Transverse colon (tissue), 4 donors: ENCODE measurements at regions not wholly inside any gene's neighbourhood (a gene's known extent, or its start where the extent isn't known, plus 50 kb on each side); places are given as distances from the start of the nearest gene placed in this dataset.

Experiments
- DNase-seq: peaks from one replicate; pipeline ENCODE4 v3.0.0-alpha.2; 2019
- H3K27ac ChIP-seq, 4 donors: fragments of 200-600 bp; sonication (generic); 2 replicates each; pipeline ENCODE4 v1.5.1; 2016 to 2018; ENCODE audit warnings: inconsistent platforms in 4 of 4
- H3K27me3 ChIP-seq: fragments of 200-600 bp; sonication (generic); 2 replicates; pipeline ENCODE4 v1.5.1; 2017; ENCODE audit warnings: inconsistent platforms
- H3K36me3 ChIP-seq, 4 donors: fragments of 200-600 bp; sonication (generic); 2 replicates each; pipeline ENCODE4 v1.5.1; 2017 to 2019; ENCODE audit warnings: inconsistent platforms in 4 of 4
- H3K4me1 ChIP-seq, 4 donors: fragments of 200-600 bp; sonication (generic); 2 replicates each; pipeline ENCODE4 v1.5.1; 2017 to 2020; ENCODE audit warnings: inconsistent platforms in 4 of 4
- H3K4me3 ChIP-seq, 4 donors: fragments of 200-600 bp; sonication (generic); 1 replicate in 1 of 4; 2 replicates in 3 of 4; pipeline versions ENCODE4 v1.5.1 to v1.6.1; 2017 to 2019; ENCODE audit warnings: inconsistent platforms in 4 of 4
- H3K9me3 ChIP-seq, 2 donors: fragments of 200-600 bp; sonication (generic); 2 replicates each; pipeline ENCODE4 v1.5.1; 2017 to 2019; ENCODE audit warnings: inconsistent platforms in 2 of 2
- EP300 ChIP-seq: sonication (generic); formaldehyde crosslinking; IDR thresholded peaks from one replicate; pipeline ENCODE4 v1.6.1; 2017; ENCODE audit warnings: antibody characterized with exemption, low read depth
- POLR2A ChIP-seq: fragments of 450-650 bp; IDR thresholded peaks from one replicate; pipeline ENCODE4 v1.6.1; 2016; ENCODE audit warnings: antibody characterized with exemption, mild to moderate bottlenecking, moderate library complexity
- POLR2AphosphoS5 ChIP-seq, 3 donors: sonication (generic); formaldehyde crosslinking; IDR thresholded peaks; one replicate each; pipeline ENCODE4 v1.6.1; 2016; ENCODE audit warnings: antibody characterized with exemption in 3 of 3
- WGBS, 2 donors: methylation state at CpG; one replicate each; pipeline ENCODE4 v1.1.5; 2018; ENCODE audit warnings: low coverage in 1 of 2; 5-methylcytosine and 5-hydroxymethylcytosine counted together
- in situ Hi-C, 4 donors: fragments of 200-750 bp; cut with MboI; loops; one replicate each; pipeline versions ENCODE4 v1.15.0 to v1.15.1; 2017; ENCODE audit warnings: low sequenced_read_pairs in 3 of 4, low pct_ligation_motif_present in 1 of 4, low pct_unique_long_range_greater_than_20kb in 1 of 4
- intact Hi-C: fragments of 100-400 bp; cut with DNase I; formaldehyde crosslinking; loops from one replicate; pipeline ENCODE4 v1.15.1; 2023; ENCODE audit warnings: low total_unique reads
- TF ChIP-seq, protein P1 (sequence below), 5 experiments: fragments of 200-600 bp in 3 of 5; fragments of 450-650 bp in 2 of 5; sonication (generic) in 3 of 5; IDR thresholded peaks; 1 replicate in 2 of 5; 2 replicates in 3 of 5; pipeline ENCODE4 v1.5.1; 2016 to 2017; ENCODE audit warnings: antibody characterized with exemption in 5 of 5, inconsistent platforms in 3 of 5, mild to moderate bottlenecking in 2 of 5, moderate library complexity in 1 of 5

DNA sequence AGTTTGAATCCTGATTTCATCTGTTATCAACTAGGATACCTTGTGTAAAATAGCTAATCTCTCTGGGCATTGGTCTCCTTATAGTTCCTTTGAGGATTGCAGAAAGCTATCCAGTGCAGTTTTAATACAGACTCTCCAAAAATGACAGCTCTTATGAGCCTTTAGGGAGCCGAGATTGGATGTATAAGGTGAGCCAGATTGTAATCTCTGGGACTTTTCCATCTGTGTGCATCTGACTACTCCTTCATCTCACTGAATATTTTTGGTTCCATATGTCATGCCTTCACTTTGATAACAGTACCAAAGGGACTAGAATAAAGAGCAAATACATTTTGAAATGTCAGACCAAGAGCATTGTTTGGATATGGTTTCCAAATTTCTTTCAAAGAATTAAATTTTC, 367.2 kb downstream of the TMEM232 start:
- in situ Hi-C loops, result no loop called here

DNA sequence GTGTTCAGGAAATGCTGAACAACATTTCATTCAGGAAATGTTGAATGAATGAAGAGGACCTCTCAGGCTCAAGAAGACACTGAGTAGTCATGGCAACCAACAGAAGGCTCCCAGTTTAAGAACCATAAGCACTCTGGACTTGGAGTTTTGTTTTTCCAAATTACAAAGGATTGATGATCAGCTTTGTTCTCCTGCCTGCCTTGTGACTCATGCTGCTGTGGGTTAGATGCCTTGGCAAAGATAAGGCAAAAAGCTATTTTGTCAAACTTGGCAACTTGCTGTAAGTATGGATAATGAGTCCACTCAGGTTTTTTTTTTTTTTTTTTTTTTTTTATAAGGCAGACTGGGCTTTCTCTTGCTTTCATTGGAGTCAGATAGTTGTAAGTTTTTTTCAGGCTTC, 365.0 kb downstream of the TMEM232 start:
- Histone ChIP-seq H3K9me3 (no peaks in the 10 kb centered on the region), H3K27me3 (no peaks in the 10 kb centered on the region), H3K36me3 (no peaks in the 10 kb centered on the region), H3K4me1 (no peaks in the 10 kb centered on the region), H3K4me3 (no peak overlapping the region), H3K27ac (no peak overlapping the region)
- no peak for DNase-seq
- no peak for TF ChIP-seq EP300
- TF ChIP-seq POLR2AphosphoS5 (IDR thresholded peaks at IDR 0.05), result no peak
- TF ChIP-seq, protein P1, sequence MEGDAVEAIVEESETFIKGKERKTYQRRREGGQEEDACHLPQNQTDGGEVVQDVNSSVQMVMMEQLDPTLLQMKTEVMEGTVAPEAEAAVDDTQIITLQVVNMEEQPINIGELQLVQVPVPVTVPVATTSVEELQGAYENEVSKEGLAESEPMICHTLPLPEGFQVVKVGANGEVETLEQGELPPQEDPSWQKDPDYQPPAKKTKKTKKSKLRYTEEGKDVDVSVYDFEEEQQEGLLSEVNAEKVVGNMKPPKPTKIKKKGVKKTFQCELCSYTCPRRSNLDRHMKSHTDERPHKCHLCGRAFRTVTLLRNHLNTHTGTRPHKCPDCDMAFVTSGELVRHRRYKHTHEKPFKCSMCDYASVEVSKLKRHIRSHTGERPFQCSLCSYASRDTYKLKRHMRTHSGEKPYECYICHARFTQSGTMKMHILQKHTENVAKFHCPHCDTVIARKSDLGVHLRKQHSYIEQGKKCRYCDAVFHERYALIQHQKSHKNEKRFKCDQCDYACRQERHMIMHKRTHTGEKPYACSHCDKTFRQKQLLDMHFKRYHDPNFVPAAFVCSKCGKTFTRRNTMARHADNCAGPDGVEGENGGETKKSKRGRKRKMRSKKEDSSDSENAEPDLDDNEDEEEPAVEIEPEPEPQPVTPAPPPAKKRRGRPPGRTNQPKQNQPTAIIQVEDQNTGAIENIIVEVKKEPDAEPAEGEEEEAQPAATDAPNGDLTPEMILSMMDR (IDR thresholded peaks at IDR 0.05), result no peak
- TF ChIP-seq POLR2A, result no peak
- intact Hi-C loops (no loop called here), in situ Hi-C loops (no loop called here)

More for the DNA sequence above, 367.2 kb downstream of the TMEM232 start:
- H3K27ac ChIP-seq, result no peak overlapping the region
- H3K4me1 ChIP-seq, result no peaks in the 10 kb centered on the region
- H3K27me3 ChIP-seq, result no peaks in the 10 kb centered on the region
- WGBS, 2 donors, result 59% methylated on average over 1 of the region's 1 CpG; no CpG with 5 or more reads in 1 of the 2 donors
- intact Hi-C loops, result no loop called here
- DNase-seq, result no peak
- no peaks in the 10 kb centered on the region for H3K9me3 ChIP-seq
- H3K36me3 ChIP-seq, result no peaks in the 10 kb centered on the region
- H3K4me3 ChIP-seq, result no peak overlapping the region
- TF ChIP-seq POLR2A, result no peak
- TF ChIP-seq, protein P1 (IDR thresholded peaks at IDR 0.05), result no peak
- no peak for TF ChIP-seq EP300
- no peak for TF ChIP-seq POLR2AphosphoS5 (IDR thresholded peaks at IDR 0.05)

DNA sequence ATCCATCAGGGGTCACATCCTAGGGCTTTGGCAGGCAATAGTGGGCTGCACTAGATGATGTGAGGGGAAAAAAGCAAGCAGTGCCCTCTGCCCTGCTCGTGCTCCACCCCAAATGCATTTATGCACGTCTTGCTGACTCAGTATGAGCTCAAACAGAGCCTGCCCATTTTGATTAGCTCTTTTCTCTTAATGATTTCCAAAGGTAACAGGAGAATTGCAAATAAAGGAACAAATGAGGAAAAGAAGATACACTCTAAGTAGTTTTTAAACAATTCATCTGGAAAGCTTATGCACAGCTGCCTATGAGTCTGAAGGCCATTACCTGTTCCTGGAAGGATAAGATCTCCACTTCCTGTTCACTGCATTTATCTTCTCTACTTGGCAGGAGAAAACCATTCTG, 364.2 kb downstream of the TMEM232 start:
- Histone ChIP-seq H3K9me3 (no peaks in the 10 kb centered on the region), H3K4me1 (no peaks in the 10 kb centered on the region), H3K27me3 (no peaks in the 10 kb centered on the region), H3K27ac (no peak overlapping the region), H3K36me3 (no peaks in the 10 kb centered on the region), H3K4me3 (no peak overlapping the region)
- no peak for TF ChIP-seq POLR2AphosphoS5 (IDR thresholded peaks at IDR 0.05)
- TF ChIP-seq, protein P1 (IDR thresholded peaks at IDR 0.05), result no peak
- no peak for TF ChIP-seq POLR2A
- DNase-seq, result no peak
- intact Hi-C loops (no loop called here), in situ Hi-C loops (no loop called here)
- 42 to 59% methylated on average over 2 of the region's 2 CpGs for WGBS, 2 donors

GRCh38 chr5:110366716-110367115, 359.8 kb downstream of the TMEM232 start:
- no peak for DNase-seq
- H3K27ac ChIP-seq, result no peak overlapping the region
- H3K9me3 ChIP-seq, result no peaks in the 10 kb centered on the region
- H3K4me1 ChIP-seq, result no peaks in the 10 kb centered on the region
- WGBS, 2 donors, result 80 to 100% methylated on average over 2 to 3 of the region's 3 CpGs
- no peak for TF ChIP-seq POLR2A
- no peak for TF ChIP-seq POLR2AphosphoS5 (IDR thresholded peaks at IDR 0.05)
- TF ChIP-seq, protein P1 (IDR thresholded peaks at IDR 0.05), result no peak
- TF ChIP-seq EP300, result no peak
- no peak overlapping the region for H3K4me3 ChIP-seq
- no peaks in the 10 kb centered on the region for H3K27me3 ChIP-seq
- in situ Hi-C loops, result no loop called here
- intact Hi-C loops, result no loop called here
- no peaks in the 10 kb centered on the region for H3K36me3 ChIP-seq
